ENCODE measurements at regions not wholly inside any gene's neighbourhood (a gene's known extent, or its start where the extent isn't known, plus 50 kb on each side); places are given as distances from the start of the nearest gene placed in this dataset.

GRCh38 chr14:104513641-104514046, 65.9 kb upstream of the C14orf180 start:
- Histone ChIP-seq H3K4me2 (no peak overlapping the region), H3K27ac (ENCODE audit: low read depth) (no peak overlapping the region), H3K27me3 (ENCODE audit: insufficient read depth) (no peaks in the 10 kb centered on the region), H3F3A (replicated peaks; ENCODE audit: low read depth) (no peaks in the 10 kb centered on the region), H3K4me1 (ENCODE audit: insufficient read depth) (no peaks in the 10 kb centered on the region), H2AFZ (no peak overlapping the region), H3K36me3 (ENCODE audit: insufficient read depth) (no peaks in the 10 kb centered on the region), H3K79me2 (replicated peaks; ENCODE audit: insufficient read depth) (no peaks in the 10 kb centered on the region), H3K9me2 (ENCODE audit: insufficient read depth) (no peaks in the 10 kb centered on the region), H3K4me3 (no peak overlapping the region), H4K20me1 (replicated peaks; ENCODE audit: insufficient read depth) (no peaks in the 10 kb centered on the region)
- H3K4me3 Mint-ChIP-seq, result no peak overlapping the region
- peaks cover 27% of the 10 kb centered on the region for H3K9me3 Mint-ChIP-seq
- H3K27ac Mint-ChIP-seq, result no peak overlapping the region
- H3K4me1 Mint-ChIP-seq, result no peaks in the 10 kb centered on the region
- DNase-seq (ENCODE audit: low spot score), result no peak
- peaks cover 7% of the 10 kb centered on the region for H3K27me3 Mint-ChIP-seq (ENCODE audit: insufficient read depth, low read depth, poor library complexity)
- no peak for TF ChIP-seq EZH2phosphoT487 (IDR thresholded peaks at IDR 0.05; ENCODE audit: unreplicated experiment)
- TF ChIP-seq JUNB (IDR thresholded peaks at IDR 0.05; ENCODE audit: unreplicated experiment), result no peak
- TF ChIP-seq POLR2AphosphoS5 (IDR thresholded peaks at IDR 0.05; ENCODE audit: low read depth), result no peak
- no peak for TF ChIP-seq CREB1 (CRISPR knock-in tag; IDR thresholded peaks at IDR 0.05; ENCODE audit: low read depth)
- TF ChIP-seq ZNF114 (CRISPR knock-in tag; IDR thresholded peaks at IDR 0.05), result no peak
- TF ChIP-seq EZH2 (IDR thresholded peaks at IDR 0.05; ENCODE audit: low read depth, unreplicated experiment), result no peak
- no peak for TF ChIP-seq CTCF (conservative IDR thresholded peaks at IDR 0.05; ENCODE audit: low read depth in 2 of 2)
- TF ChIP-seq ZNF331 (CRISPR knock-in tag; IDR thresholded peaks at IDR 0.05; ENCODE audit: low read depth), result no peak
- TF ChIP-seq ZNF462 (CRISPR knock-in tag; IDR thresholded peaks at IDR 0.05), result no peak
- TF ChIP-seq REST (IDR thresholded peaks at IDR 0.05; ENCODE audit: unreplicated experiment), result no peak
- TF ChIP-seq STAT1 (IDR thresholded peaks at IDR 0.05; ENCODE audit: unreplicated experiment), result no peak
- ATAC-seq, result no peak
- H3K36me3 Mint-ChIP-seq (ENCODE audit: low read depth), result peaks cover 5% of the 10 kb centered on the region

Data from GM23338 (cell line).